ENCODE measurements at regions not wholly inside any gene's neighbourhood (a gene's known extent, or its start where the extent isn't known, plus 50 kb on each side); places are given as distances from the start of the nearest gene placed in this dataset.

DNA sequence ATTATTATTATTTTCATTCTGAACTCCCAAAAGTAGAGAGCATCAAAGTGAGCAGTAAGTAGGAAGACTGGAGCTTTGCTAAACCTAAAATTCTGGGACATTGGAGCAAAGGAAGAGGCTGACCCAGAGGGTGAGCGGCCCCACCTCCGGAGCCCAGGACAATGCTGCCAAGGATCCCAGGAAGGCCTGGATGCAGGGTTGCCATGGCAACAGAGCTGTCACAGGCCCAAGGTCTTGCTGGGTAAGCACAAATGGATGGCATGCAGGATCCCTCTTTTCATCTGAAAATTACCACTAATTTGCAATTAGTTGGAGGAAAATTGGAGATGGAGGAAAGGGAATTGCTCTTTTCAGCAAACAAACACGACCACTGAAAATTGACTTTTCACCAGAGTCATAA, 457.9 kb upstream of the CDH5 start:
- Histone ChIP-seq H3K79me2 (ENCODE audit: low read length) (no peaks in the 10 kb centered on the region), H3K4me1 (ENCODE audit: low read length) (no peaks in the 10 kb centered on the region; the same call in 1 of the 2 replicates), H3K27ac (ENCODE audit: low read length) (no peak overlapping the region), H3K4me2 (ENCODE audit: low read depth, low read length, poor library complexity, severe bottlenecking) (no peak overlapping the region), H4K20me1 (ENCODE audit: insufficient read depth, low read depth, low read length) (no peaks in the 10 kb centered on the region), H2AFZ (ENCODE audit: low read length) (no peak overlapping the region), H3K9ac (ENCODE audit: low read length) (no peak overlapping the region), H3K36me3 (ENCODE audit: insufficient read depth, low read length) (no peaks in the 10 kb centered on the region), H3K4me3 (ENCODE audit: low read length) (no peak overlapping the region), H3K9me3 (ENCODE audit: low read length) (no peaks in the 10 kb centered on the region), H3K9me2 (replicated peaks; ENCODE audit: insufficient read depth, low read length) (no peaks in the 10 kb centered on the region), H3K27me3 (ENCODE audit: low read length) (no peaks in the 10 kb centered on the region)
- DNase-seq: no peak

DNA sequence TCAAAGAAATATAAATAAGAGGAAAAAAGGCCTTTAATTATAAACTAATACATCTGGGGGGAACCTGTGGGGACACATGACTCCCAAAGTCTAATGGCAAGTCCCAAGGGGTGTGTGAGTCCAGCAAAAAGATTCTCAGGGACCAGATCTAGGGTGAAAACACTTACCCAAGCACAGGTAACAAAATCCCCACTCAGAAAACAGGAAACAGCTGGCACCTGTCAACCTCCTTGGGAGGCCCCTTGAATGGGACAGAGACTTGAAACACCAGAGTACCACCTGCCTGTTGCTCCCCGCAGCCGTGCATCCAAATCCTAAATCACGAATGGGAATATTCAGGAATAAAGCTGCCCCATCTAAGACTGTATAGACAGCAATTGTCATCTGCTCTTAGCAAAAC, 461.2 kb upstream of the CDH5 start:
- Histone ChIP-seq H3K27ac (ENCODE audit: low read length) (no peak overlapping the region), H3K79me2 (ENCODE audit: low read length) (no peaks in the 10 kb centered on the region), H3K9ac (ENCODE audit: low read length) (no peak overlapping the region), H3K9me2 (replicated peaks; ENCODE audit: insufficient read depth, low read length) (no peaks in the 10 kb centered on the region), H2AFZ (ENCODE audit: low read length) (no peak overlapping the region), H3K4me3 (ENCODE audit: low read length) (no peak overlapping the region), H3K4me1 (ENCODE audit: low read length) (peaks cover 5% of the 10 kb centered on the region), H3K27me3 (ENCODE audit: low read length) (no peaks in the 10 kb centered on the region), H3K4me2 (ENCODE audit: low read depth, low read length, poor library complexity, severe bottlenecking) (no peak overlapping the region), H3K9me3 (ENCODE audit: low read length) (no peaks in the 10 kb centered on the region), H3K36me3 (ENCODE audit: insufficient read depth, low read length) (no peaks in the 10 kb centered on the region), H4K20me1 (ENCODE audit: insufficient read depth, low read depth, low read length) (no peaks in the 10 kb centered on the region)
- DNase-seq: no peak

DNA sequence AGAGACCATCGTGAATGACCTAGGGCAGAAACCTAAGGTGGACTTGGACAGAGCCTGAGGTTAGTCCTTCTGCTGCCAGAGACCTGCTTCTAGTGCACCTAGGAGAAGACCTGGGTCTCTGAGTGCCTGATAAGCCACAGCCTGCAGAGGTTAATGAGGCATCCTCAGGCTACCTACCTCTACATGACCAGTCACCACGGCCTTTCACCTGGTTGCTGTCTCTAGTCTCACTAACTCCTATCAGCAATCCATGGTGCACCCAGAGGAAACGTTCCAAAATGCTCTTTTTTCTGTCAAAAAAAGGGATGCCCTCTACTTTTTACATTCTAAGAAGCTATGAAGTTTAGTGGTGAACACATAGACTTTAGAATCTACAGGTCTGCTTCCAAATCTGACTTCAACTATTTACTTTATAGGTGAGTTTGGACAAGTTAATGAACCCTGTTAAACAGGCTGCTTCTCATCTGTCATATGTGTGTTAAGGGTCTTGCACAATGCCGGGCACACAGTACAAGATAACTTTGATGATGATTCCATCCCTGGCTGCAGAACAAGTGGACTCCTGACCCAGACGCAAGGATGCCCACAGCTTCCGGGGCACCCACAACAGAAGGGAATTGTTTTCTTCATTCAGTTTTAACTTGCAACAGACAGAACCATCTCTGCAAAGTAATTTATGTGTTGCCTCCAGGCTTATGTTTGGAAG, 469.9 kb upstream of the CDH5 start:
- no peaks in the 10 kb centered on the region for H4K20me1 ChIP-seq (ENCODE audit: insufficient read depth, low read depth, low read length)
- no peaks in the 10 kb centered on the region for H3K9me2 ChIP-seq (replicated peaks; ENCODE audit: insufficient read depth, low read length)
- H3K4me3 ChIP-seq (ENCODE audit: low read length): no peak overlapping the region
- H3K9ac ChIP-seq (ENCODE audit: low read length): no peak overlapping the region
- H3K9me3 ChIP-seq (ENCODE audit: low read length): no peaks in the 10 kb centered on the region
- H3K27me3 ChIP-seq (ENCODE audit: low read length): no peaks in the 10 kb centered on the region
- no peak overlapping the region for H3K4me2 ChIP-seq (ENCODE audit: low read depth, low read length, poor library complexity, severe bottlenecking)
- DNase-seq: no peak
- no peaks in the 10 kb centered on the region for H3K79me2 ChIP-seq (ENCODE audit: low read length)
- no peak overlapping the region for H2AFZ ChIP-seq (ENCODE audit: low read length)
- no peaks in the 10 kb centered on the region for H3K36me3 ChIP-seq (ENCODE audit: insufficient read depth, low read length)
- peaks cover 5% of the 10 kb centered on the region; the same call in 1 of the 2 replicates for H3K4me1 ChIP-seq (ENCODE audit: low read length)
- H3K27ac ChIP-seq (ENCODE audit: low read length): no peak overlapping the region

DNA sequence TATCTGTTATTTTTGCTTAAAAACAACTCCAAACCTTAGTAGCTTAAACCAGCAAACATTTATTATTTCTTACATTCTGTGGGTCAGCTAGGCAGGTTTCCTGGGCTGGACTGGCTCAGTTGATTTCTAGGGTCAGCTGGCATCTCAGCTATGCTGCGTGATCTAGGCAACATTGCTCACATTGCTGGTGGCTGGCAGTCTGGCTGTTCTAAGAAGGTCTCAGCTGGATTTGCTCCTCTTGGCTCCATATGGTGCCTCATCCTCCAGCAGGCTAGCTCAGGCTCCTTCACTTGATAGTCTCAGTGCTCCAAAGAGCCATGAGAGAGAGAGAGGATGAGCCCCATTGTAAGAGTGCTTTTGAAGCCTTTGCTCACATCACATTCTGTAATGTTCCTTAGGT, 470.6 kb upstream of the CDH5 start:
- Histone ChIP-seq H3K9ac (ENCODE audit: low read length) (no peak overlapping the region), H3K27me3 (ENCODE audit: low read length) (no peaks in the 10 kb centered on the region), H3K79me2 (ENCODE audit: low read length) (no peaks in the 10 kb centered on the region), H3K4me2 (ENCODE audit: low read depth, low read length, poor library complexity, severe bottlenecking) (no peak overlapping the region), H3K9me3 (ENCODE audit: low read length) (no peaks in the 10 kb centered on the region), H3K9me2 (replicated peaks; ENCODE audit: insufficient read depth, low read length) (no peaks in the 10 kb centered on the region), H3K36me3 (ENCODE audit: insufficient read depth, low read length) (no peaks in the 10 kb centered on the region), H3K4me3 (ENCODE audit: low read length) (no peak overlapping the region), H4K20me1 (ENCODE audit: insufficient read depth, low read depth, low read length) (no peaks in the 10 kb centered on the region), H3K27ac (ENCODE audit: low read length) (no peak overlapping the region), H2AFZ (ENCODE audit: low read length) (no peak overlapping the region), H3K4me1 (ENCODE audit: low read length) (peaks cover 3% of the 10 kb centered on the region; the same call in 1 of the 2 replicates)
- no peak for DNase-seq

DNA sequence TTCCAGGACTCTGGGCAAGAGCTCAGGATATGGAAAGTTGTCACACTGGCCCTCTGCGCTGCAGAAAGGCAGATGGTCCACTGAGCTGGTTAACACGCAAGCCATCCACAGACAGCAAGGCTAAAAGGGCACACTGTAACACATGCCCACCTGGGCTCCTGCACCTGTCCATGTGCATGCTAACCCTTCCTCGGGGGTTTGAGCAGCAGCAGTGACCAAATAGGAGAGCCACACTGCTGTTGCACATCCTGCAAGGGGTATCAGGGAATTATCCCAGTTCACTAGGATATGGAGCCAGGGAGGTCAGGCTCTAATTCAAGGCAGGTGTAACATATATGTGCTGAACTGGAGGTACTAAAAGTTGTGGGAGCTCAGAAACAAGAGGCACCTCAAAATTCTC, 471.0 kb upstream of the CDH5 start:
- H3K79me2 ChIP-seq (ENCODE audit: low read length): no peaks in the 10 kb centered on the region
- H3K9ac ChIP-seq (ENCODE audit: low read length): no peak overlapping the region
- no peaks in the 10 kb centered on the region for H3K27me3 ChIP-seq (ENCODE audit: low read length)
- no peak overlapping the region for H3K4me3 ChIP-seq (ENCODE audit: low read length)
- H4K20me1 ChIP-seq (ENCODE audit: insufficient read depth, low read depth, low read length): no peaks in the 10 kb centered on the region
- H3K4me1 ChIP-seq (ENCODE audit: low read length): no peaks in the 10 kb centered on the region
- H3K36me3 ChIP-seq (ENCODE audit: insufficient read depth, low read length): no peaks in the 10 kb centered on the region
- no peaks in the 10 kb centered on the region for H3K9me3 ChIP-seq (ENCODE audit: low read length)
- no peak overlapping the region for H3K4me2 ChIP-seq (ENCODE audit: low read depth, low read length, poor library complexity, severe bottlenecking)
- no peak overlapping the region for H2AFZ ChIP-seq (ENCODE audit: low read length)
- no peak overlapping the region for H3K27ac ChIP-seq (ENCODE audit: low read length)
- H3K9me2 ChIP-seq (replicated peaks; ENCODE audit: insufficient read depth, low read length): no peaks in the 10 kb centered on the region
- no peak for DNase-seq

DNA sequence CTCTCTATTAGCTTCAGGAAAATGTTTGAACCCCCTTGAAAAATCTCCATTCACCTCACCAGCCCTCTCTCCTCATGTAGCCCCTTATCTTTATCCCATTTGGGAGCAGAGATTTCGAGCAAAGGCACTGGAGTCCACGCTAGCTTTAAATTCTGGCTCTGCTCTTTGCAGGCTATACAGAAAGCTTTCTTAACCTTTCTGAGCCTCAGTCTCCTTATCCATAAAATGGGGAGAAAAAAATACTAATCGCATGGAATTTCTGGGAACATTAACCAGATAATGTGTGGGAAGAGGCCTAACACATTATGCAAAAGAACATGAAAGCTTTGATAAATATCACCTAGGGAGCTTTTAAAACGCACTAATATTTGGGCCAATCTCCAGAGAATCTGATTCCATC, 476.3 kb upstream of the CDH5 start:
- Histone ChIP-seq H4K20me1 (ENCODE audit: insufficient read depth, low read depth, low read length) (no peaks in the 10 kb centered on the region), H3K36me3 (ENCODE audit: insufficient read depth, low read length) (no peaks in the 10 kb centered on the region), H3K79me2 (ENCODE audit: low read length) (no peaks in the 10 kb centered on the region), H3K9me3 (ENCODE audit: low read length) (no peaks in the 10 kb centered on the region), H3K27ac (ENCODE audit: low read length) (no peak overlapping the region), H3K9ac (ENCODE audit: low read length) (no peak overlapping the region), H3K4me3 (ENCODE audit: low read length) (no peak overlapping the region), H3K27me3 (ENCODE audit: low read length) (no peaks in the 10 kb centered on the region), H3K4me1 (ENCODE audit: low read length) (no peaks in the 10 kb centered on the region), H2AFZ (ENCODE audit: low read length) (no peak overlapping the region), H3K4me2 (ENCODE audit: low read depth, low read length, poor library complexity, severe bottlenecking) (no peak overlapping the region), H3K9me2 (replicated peaks; ENCODE audit: insufficient read depth, low read length) (no peaks in the 10 kb centered on the region)
- DNase-seq: no peak

DNA sequence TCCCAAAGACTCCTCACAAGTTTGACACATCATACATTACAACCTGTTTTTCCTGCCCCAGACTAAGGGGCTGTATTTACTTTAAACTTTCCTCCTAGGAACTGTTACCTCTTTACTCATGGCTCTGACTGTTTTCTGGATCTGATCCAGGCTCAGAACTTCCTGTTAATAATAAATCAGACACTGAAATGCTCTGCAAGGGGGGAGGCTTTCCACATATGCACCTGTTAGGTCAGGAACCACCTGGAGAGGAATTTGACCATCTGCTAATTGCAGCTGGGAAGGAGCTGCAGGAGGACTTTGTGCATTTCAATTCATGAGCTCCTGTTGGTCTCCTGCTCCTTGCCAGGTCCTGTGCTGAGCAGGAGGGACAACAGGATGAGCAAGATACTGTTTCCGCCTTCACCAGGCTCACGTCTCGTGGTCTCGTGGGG, 476.9 kb upstream of the CDH5 start:
- Histone ChIP-seq H3K9me3 (ENCODE audit: low read length) (no peaks in the 10 kb centered on the region), H4K20me1 (ENCODE audit: insufficient read depth, low read depth, low read length) (no peaks in the 10 kb centered on the region), H3K9ac (ENCODE audit: low read length) (no peak overlapping the region), H3K9me2 (replicated peaks; ENCODE audit: insufficient read depth, low read length) (no peaks in the 10 kb centered on the region), H3K36me3 (ENCODE audit: insufficient read depth, low read length) (no peaks in the 10 kb centered on the region), H3K27ac (ENCODE audit: low read length) (no peak overlapping the region), H3K79me2 (ENCODE audit: low read length) (no peaks in the 10 kb centered on the region), H3K4me1 (ENCODE audit: low read length) (no peaks in the 10 kb centered on the region), H3K4me3 (ENCODE audit: low read length) (no peak overlapping the region), H2AFZ (ENCODE audit: low read length) (no peak overlapping the region), H3K27me3 (ENCODE audit: low read length) (no peaks in the 10 kb centered on the region), H3K4me2 (ENCODE audit: low read depth, low read length, poor library complexity, severe bottlenecking) (no peak overlapping the region)
- DNase-seq: no peak

DNA sequence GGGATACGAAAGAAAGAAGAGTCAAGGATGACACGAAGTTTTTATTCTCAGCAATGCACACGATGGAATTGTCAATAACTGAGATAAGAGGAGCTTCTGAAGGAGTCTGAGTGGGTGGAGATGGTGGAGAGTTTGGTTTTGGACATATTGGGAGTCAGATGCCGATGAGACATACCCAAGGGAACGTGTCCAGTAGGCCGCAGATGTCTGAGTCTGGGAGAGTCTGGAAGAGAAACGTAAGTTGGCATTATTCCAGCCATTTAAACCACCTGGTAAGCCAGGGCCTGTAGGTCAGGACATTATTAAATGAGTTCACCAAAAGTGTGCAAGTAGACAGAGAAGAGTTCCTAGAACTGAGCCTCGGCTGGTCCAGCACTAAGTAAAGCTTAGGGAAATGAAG, 478.3 kb upstream of the CDH5 start:
- Histone ChIP-seq H3K4me2 (ENCODE audit: low read depth, low read length, poor library complexity, severe bottlenecking) (no peak overlapping the region), H3K27me3 (ENCODE audit: low read length) (no peaks in the 10 kb centered on the region), H3K79me2 (ENCODE audit: low read length) (no peaks in the 10 kb centered on the region), H3K9me3 (ENCODE audit: low read length) (no peaks in the 10 kb centered on the region), H3K9ac (ENCODE audit: low read length) (no peak overlapping the region), H4K20me1 (ENCODE audit: insufficient read depth, low read depth, low read length) (no peaks in the 10 kb centered on the region), H3K4me1 (ENCODE audit: low read length) (no peaks in the 10 kb centered on the region), H3K9me2 (replicated peaks; ENCODE audit: insufficient read depth, low read length) (no peaks in the 10 kb centered on the region), H3K36me3 (ENCODE audit: insufficient read depth, low read length) (no peaks in the 10 kb centered on the region), H3K27ac (ENCODE audit: low read length) (no peak overlapping the region), H3K4me3 (ENCODE audit: low read length) (no peak overlapping the region), H2AFZ (ENCODE audit: low read length) (no peak overlapping the region)
- DNase-seq: no peak

All from Karpas-422 (cell line).